ENCODE measurements at regions not wholly inside any gene's neighbourhood (a gene's known extent, or its start where the extent isn't known, plus 50 kb on each side); places are given as distances from the start of the nearest gene placed in this dataset.

GRCh38 chr14:28870033-28870564 is 103.5 kb downstream of the FOXG1 start:
- TF ChIP-seq CREB5 (CRISPR knock-in tag; IDR thresholded peaks at IDR 0.05; ENCODE audit: low read depth) (no peak), ARNTL (CRISPR knock-in tag; IDR thresholded peaks at IDR 0.05; ENCODE audit: borderline replicate concordance, low read depth) (no peak), TCF4 (CRISPR knock-in tag; IDR thresholded peaks at IDR 0.05; ENCODE audit: borderline replicate concordance) (no peak), ZNF565 (CRISPR knock-in tag; conservative IDR thresholded peaks at IDR 0.05; ENCODE audit: low read depth) (no peak), ISL1 (CRISPR knock-in tag; IDR thresholded peaks at IDR 0.05) (no peak), PPARA (CRISPR knock-in tag; IDR thresholded peaks at IDR 0.05; ENCODE audit: borderline replicate concordance) (no peak), ZFP30 (CRISPR knock-in tag; IDR thresholded peaks at IDR 0.05) (no peak), PATZ1 (CRISPR knock-in tag; IDR thresholded peaks at IDR 0.05; ENCODE audit: borderline replicate concordance) (no peak), SNAI2 (CRISPR knock-in tag; IDR thresholded peaks at IDR 0.05) (no peak)
- TF ChIP-seq, protein P1, sequence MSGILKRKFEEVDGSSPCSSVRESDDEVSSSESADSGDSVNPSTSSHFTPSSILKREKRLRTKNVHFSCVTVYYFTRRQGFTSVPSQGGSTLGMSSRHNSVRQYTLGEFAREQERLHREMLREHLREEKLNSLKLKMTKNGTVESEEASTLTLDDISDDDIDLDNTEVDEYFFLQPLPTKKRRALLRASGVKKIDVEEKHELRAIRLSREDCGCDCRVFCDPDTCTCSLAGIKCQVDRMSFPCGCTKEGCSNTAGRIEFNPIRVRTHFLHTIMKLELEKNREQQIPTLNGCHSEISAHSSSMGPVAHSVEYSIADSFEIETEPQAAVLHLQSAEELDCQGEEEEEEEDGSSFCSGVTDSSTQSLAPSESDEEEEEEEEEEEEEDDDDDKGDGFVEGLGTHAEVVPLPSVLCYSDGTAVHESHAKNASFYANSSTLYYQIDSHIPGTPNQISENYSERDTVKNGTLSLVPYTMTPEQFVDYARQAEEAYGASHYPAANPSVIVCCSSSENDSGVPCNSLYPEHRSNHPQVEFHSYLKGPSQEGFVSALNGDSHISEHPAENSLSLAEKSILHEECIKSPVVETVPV (CRISPR knock-in tag; IDR thresholded peaks at IDR 0.05), result no peak
